GM21390 (cell line): ENCODE measurements at regions not wholly inside any gene's neighbourhood (a gene's known extent, or its start where the extent isn't known, plus 50 kb on each side); places are given as distances from the start of the nearest gene placed in this dataset.
A peak's percentile ranks its signal among the peaks of the same experiment; 100 is the strongest.
"Not testable (repeated sequence)": the region's sequence is repeated elsewhere in the genome, so short reads cannot be mapped to it uniquely, and the experiment has no call there.

Experiments
- ATAC-seq: cut with Tn5 transposase; IDR thresholded peaks from one replicate; pipeline ENCODE4 v1.9.1; 2021; ENCODE audit not compliant: unreplicated experiment

GRCh38 chr18:29465526-29465925, 1288.6 kb upstream of the CDH2 start:
- ATAC-seq: no peak

- no peak for ATAC-seq
These were observed 1283.0 kb upstream of the CDH2 start for GRCh38 chr18:29459972-29460371.

GRCh38 chr18:29457316-29457889, 1280.5 kb upstream of the CDH2 start:
- ATAC-seq: no peak

- no peak for ATAC-seq
These were observed 1272.5 kb upstream of the CDH2 start for GRCh38 chr18:29449424-29449823.

- no peak for ATAC-seq
These were observed 1262.5 kb upstream of the CDH2 start for GRCh38 chr18:29439398-29439797.

GRCh38 chr18:29436459-29436858, 1259.5 kb upstream of the CDH2 start:
- no peak for ATAC-seq

- ATAC-seq: no peak
These were observed 1257.7 kb upstream of the CDH2 start for GRCh38 chr18:29434650-29435049.

GRCh38 chr18:29430416-29430815, 1253.5 kb upstream of the CDH2 start:
- ATAC-seq: no peak

- ATAC-seq: no peak
These were observed 1241.2 kb upstream of the CDH2 start for GRCh38 chr18:29418136-29418535.

GRCh38 chr18:29406996-29407395, 1230.1 kb upstream of the CDH2 start:
- ATAC-seq: no peak

- no peak for ATAC-seq
These were observed 1220.6 kb upstream of the CDH2 start for GRCh38 chr18:29397536-29397935.

- ATAC-seq: peak; percentile 79
These were observed 1206.7 kb upstream of the CDH2 start for GRCh38 chr18:29383311-29384273.

- no peak for ATAC-seq
These were observed 1201.8 kb upstream of the CDH2 start for GRCh38 chr18:29378651-29379136.

- no peak for ATAC-seq
These were observed 1200.4 kb upstream of the CDH2 start for GRCh38 chr18:29377346-29377745.

GRCh38 chr18:29373000-29373399, 1196.1 kb upstream of the CDH2 start:
- no peak for ATAC-seq

GRCh38 chr18:29361843-29362242, 1184.9 kb upstream of the CDH2 start:
- no peak for ATAC-seq

GRCh38 chr18:29360659-29361058, 1183.7 kb upstream of the CDH2 start:
- ATAC-seq: not testable (repeated sequence)

GRCh38 chr18:29359222-29359621, 1182.3 kb upstream of the CDH2 start:
- not testable (repeated sequence) for ATAC-seq

GRCh38 chr18:29351171-29351570, 1174.2 kb upstream of the CDH2 start:
- no peak for ATAC-seq

- no peak for ATAC-seq
These were observed 1152.0 kb upstream of the CDH2 start for GRCh38 chr18:29328932-29329331.

GRCh38 chr18:29326214-29326613, 1149.3 kb upstream of the CDH2 start:
- no peak for ATAC-seq

GRCh38 chr18:29321561-29321960, 1144.6 kb upstream of the CDH2 start:
- no peak for ATAC-seq
